HEK293 (cell line): ENCODE measurements at regions not wholly inside any gene's neighbourhood (a gene's known extent, or its start where the extent isn't known, plus 50 kb on each side); places are given as distances from the start of the nearest gene placed in this dataset.

Experiments
- CTCF ChIA-PET: fragments of 350-600 bp; formaldehyde crosslinking; extraction: SDS; loops from one replicate; lab custom pipeline; 2021; ENCODE audit warnings: antibody characterized with exemption; lab: Yijun Ruan, JAX
- POLR2A ChIA-PET: fragments of 300-600 bp; formaldehyde crosslinking; extraction: SDS; loops from one replicate; lab custom pipeline; 2020; ENCODE audit warnings: antibody characterized with exemption, inconsistent platforms; lab: Yijun Ruan, JAX
- H3K27ac ChIP-seq: fragments of 200-500 bp; sonication (Bioruptor generic); 2 replicates; pipeline ENCODE4 v1.5.1; 2014; ENCODE audit warnings: low read depth, low read length, control low read depth, inconsistent platforms; ENCODE audit errors: extremely low read depth
- H3K36me3 ChIP-seq, 2 experiments: fragments of 200-500 bp in 1 of 2; sonication (Bioruptor generic) in 1 of 2; 1 replicate in 1 of 2; 2 replicates in 1 of 2; pipeline ENCODE4 v1.5.1; 2014 to 2017; ENCODE audit warnings: inconsistent platforms in 2 of 2, low read length in 2 of 2; ENCODE audit not compliant: control insufficient read depth in 2 of 2, insufficient read depth in 1 of 2
- H3K4me1 ChIP-seq: fragments of 200-500 bp; sonication (Bioruptor generic); 2 replicates; pipeline ENCODE4 v1.5.1; 2014; ENCODE audit warnings: mild to moderate bottlenecking, low read length, inconsistent platforms; ENCODE audit not compliant: control insufficient read depth, insufficient read depth
- H3K4me3 ChIP-seq: 2 replicates; pipeline ENCODE4 v1.5.1; 2011; ENCODE audit warnings: low read depth, mild to moderate bottlenecking, control low read depth, low read length, moderate library complexity
- H3K9me3 ChIP-seq: fragments of 200-500 bp; sonication (Bioruptor generic); 2 replicates; pipeline ENCODE4 v1.5.1; 2014; ENCODE audit warnings: low read depth, low read length, inconsistent platforms; ENCODE audit not compliant: control insufficient read depth, insufficient read depth
- KLF8 ChIP-seq: fragments of 450-650 bp; formaldehyde crosslinking; IDR thresholded peaks from 2 replicates; pipeline ENCODE4 v1.5.1; 2016; ENCODE audit warnings: missing biosample characterization, missing genetic modification characterization
- OVOL3 ChIP-seq: fragments of 450-650 bp; formaldehyde crosslinking; IDR thresholded peaks from 2 replicates; pipeline ENCODE4 v1.5.1; 2016; ENCODE audit warnings: missing biosample characterization, missing genetic modification characterization
- SCRT1 ChIP-seq: fragments of 450-650 bp; formaldehyde crosslinking; IDR thresholded peaks from 2 replicates; pipeline ENCODE4 v1.5.1; 2016; ENCODE audit warnings: missing biosample characterization, missing genetic modification characterization, borderline replicate concordance
- ZBTB8A ChIP-seq: fragments of 450-650 bp; formaldehyde crosslinking; IDR thresholded peaks from 2 replicates; pipeline ENCODE4 v1.5.1; 2016; ENCODE audit warnings: missing biosample characterization, missing genetic modification characterization
- ZNF335 ChIP-seq: fragments of 450-650 bp; formaldehyde crosslinking; conservative IDR thresholded peaks from 2 replicates; pipeline ENCODE4 v1.5.1; 2016; ENCODE audit warnings: missing biosample characterization, missing genetic modification characterization
- ZNF394 ChIP-seq: fragments of 450-650 bp; formaldehyde crosslinking; IDR thresholded peaks from 2 replicates; pipeline ENCODE4 v1.5.1; 2016; ENCODE audit warnings: missing biosample characterization, missing genetic modification characterization, mild to moderate bottlenecking, moderate library complexity, borderline replicate concordance
- ZNF398 ChIP-seq: fragments of 450-650 bp; formaldehyde crosslinking; IDR thresholded peaks from 2 replicates; pipeline ENCODE4 v1.5.1; 2017; ENCODE audit warnings: missing biosample characterization, missing genetic modification characterization
- ZNF529 ChIP-seq: fragments of 450-650 bp; formaldehyde crosslinking; IDR thresholded peaks from 2 replicates; pipeline ENCODE4 v1.5.1; 2017; ENCODE audit warnings: missing genetic modification characterization, missing biosample characterization; ENCODE audit not compliant: insufficient replicate concordance
- ZNF600 ChIP-seq: fragments of 450-650 bp; formaldehyde crosslinking; IDR thresholded peaks from 2 replicates; pipeline ENCODE4 v1.5.1; 2016; ENCODE audit warnings: missing biosample characterization, missing genetic modification characterization
- ZNF610 ChIP-seq: fragments of 450-650 bp; formaldehyde crosslinking; IDR thresholded peaks from 2 replicates; pipeline ENCODE4 v1.5.1; 2016; ENCODE audit warnings: missing biosample characterization, missing genetic modification characterization, borderline replicate concordance
- TF ChIP-seq, protein P1 (sequence below): fragments of 450-650 bp; formaldehyde crosslinking; IDR thresholded peaks from 2 replicates; pipeline ENCODE4 v1.5.0; 2017; ENCODE audit warnings: missing biosample characterization, missing genetic modification characterization, borderline replicate concordance
- TF ChIP-seq, protein P2 (sequence below): fragments of 450-650 bp; formaldehyde crosslinking; IDR thresholded peaks from 2 replicates; pipeline ENCODE4 v1.5.1; 2016; ENCODE audit warnings: missing biosample characterization, missing genetic modification characterization

- no peak for TF ChIP-seq ZNF398 (tag by site-specific recombination)
These were observed 200.4 kb downstream of the FOXD4L6 start (continued) for GRCh38 chr9:40927851-40928802.

DNA sequence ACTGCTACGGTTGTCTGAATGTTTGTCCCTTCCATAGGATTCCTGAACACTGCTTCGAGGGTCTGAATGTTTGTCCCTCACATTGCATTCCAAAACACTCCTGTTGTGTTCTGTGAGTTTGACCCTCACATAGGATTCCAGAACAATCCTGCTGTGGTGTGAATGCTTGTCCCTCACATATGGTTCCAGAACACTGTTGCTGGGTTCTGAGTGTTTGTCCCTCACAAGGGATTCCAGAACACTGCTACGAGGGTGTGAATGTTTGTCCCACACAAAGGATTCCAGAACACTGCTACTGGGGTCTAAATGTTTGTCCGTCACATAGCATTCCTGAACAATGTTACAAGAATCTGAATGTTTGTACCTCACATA lies 201.2 kb downstream of the FOXD4L6 start:
- no peaks in the 10 kb centered on the region for H3K9me3 ChIP-seq
- no peaks in the 10 kb centered on the region for H3K4me1 ChIP-seq
- CTCF ChIA-PET = no interaction called here
- TF ChIP-seq ZNF600 (tag by site-specific recombination) = 0 out of 2 replicates have a peak, but pooled peaks have one; percentile 19
- TF ChIP-seq SCRT1 (tag by site-specific recombination) = no peak
- H3K4me3 ChIP-seq = no peak overlapping the region
- POLR2A ChIA-PET = no interaction called here
- no peaks in the 10 kb centered on the region for H3K36me3 ChIP-seq
- no peak overlapping the region for H3K27ac ChIP-seq

- no peaks in the 10 kb centered on the region for H3K9me3 ChIP-seq
- H3K36me3 ChIP-seq = no peaks in the 10 kb centered on the region
- H3K27ac ChIP-seq = no peak overlapping the region
- POLR2A ChIA-PET = no interaction called here
- CTCF ChIA-PET = no interaction called here
- no peak overlapping the region for H3K4me3 ChIP-seq
- H3K4me1 ChIP-seq = no peaks in the 10 kb centered on the region
- no peak for TF ChIP-seq ZNF335 (tag by site-specific recombination)
- no peak for TF ChIP-seq ZNF610 (tag by site-specific recombination)
- TF ChIP-seq, protein P1, sequence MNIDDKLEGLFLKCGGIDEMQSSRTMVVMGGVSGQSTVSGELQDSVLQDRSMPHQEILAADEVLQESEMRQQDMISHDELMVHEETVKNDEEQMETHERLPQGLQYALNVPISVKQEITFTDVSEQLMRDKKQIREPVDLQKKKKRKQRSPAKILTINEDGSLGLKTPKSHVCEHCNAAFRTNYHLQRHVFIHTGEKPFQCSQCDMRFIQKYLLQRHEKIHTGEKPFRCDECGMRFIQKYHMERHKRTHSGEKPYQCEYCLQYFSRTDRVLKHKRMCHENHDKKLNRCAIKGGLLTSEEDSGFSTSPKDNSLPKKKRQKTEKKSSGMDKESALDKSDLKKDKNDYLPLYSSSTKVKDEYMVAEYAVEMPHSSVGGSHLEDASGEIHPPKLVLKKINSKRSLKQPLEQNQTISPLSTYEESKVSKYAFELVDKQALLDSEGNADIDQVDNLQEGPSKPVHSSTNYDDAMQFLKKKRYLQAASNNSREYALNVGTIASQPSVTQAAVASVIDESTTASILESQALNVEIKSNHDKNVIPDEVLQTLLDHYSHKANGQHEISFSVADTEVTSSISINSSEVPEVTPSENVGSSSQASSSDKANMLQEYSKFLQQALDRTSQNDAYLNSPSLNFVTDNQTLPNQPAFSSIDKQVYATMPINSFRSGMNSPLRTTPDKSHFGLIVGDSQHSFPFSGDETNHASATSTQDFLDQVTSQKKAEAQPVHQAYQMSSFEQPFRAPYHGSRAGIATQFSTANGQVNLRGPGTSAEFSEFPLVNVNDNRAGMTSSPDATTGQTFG (tag by site-specific recombination) = no peak
- TF ChIP-seq OVOL3 (tag by site-specific recombination) = no peak
- TF ChIP-seq, protein P2, sequence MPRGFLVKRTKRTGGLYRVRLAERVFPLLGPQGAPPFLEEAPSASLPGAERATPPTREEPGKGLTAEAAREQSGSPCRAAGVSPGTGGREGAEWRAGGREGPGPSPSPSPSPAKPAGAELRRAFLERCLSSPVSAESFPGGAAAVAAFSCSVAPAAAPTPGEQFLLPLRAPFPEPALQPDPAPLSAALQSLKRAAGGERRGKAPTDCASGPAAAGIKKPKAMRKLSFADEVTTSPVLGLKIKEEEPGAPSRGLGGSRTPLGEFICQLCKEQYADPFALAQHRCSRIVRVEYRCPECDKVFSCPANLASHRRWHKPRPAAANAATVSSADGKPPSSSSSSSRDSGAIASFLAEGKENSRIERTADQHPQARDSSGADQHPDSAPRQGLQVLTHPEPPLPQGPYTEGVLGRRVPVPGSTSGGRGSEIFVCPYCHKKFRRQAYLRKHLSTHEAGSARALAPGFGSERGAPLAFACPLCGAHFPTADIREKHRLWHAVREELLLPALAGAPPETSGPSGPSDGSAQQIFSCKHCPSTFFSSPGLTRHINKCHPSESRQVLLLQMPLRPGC (tag by site-specific recombination) = no peak
- no peak for TF ChIP-seq ZNF529 (tag by site-specific recombination)
- TF ChIP-seq KLF8 = no peak
- no peak for TF ChIP-seq ZBTB8A (tag by site-specific recombination)
- TF ChIP-seq ZNF394 (tag by site-specific recombination) = no peak
These were observed 201.8 kb downstream of the FOXD4L6 start for GRCh38 chr9:40926404-40927259.
